NCI-H446 treated with DMSO at 0.1 percent for 48 hours (cell line): ENCODE measurements at regions not wholly inside any gene's neighbourhood (a gene's known extent, or its start where the extent isn't known, plus 50 kb on each side); places are given as distances from the start of the nearest gene placed in this dataset.

Experiments used
- DNase-seq: peaks from one replicate; lab custom pipeline; 2025; lab: John Stamatoyannopoulos, UW

DNA sequence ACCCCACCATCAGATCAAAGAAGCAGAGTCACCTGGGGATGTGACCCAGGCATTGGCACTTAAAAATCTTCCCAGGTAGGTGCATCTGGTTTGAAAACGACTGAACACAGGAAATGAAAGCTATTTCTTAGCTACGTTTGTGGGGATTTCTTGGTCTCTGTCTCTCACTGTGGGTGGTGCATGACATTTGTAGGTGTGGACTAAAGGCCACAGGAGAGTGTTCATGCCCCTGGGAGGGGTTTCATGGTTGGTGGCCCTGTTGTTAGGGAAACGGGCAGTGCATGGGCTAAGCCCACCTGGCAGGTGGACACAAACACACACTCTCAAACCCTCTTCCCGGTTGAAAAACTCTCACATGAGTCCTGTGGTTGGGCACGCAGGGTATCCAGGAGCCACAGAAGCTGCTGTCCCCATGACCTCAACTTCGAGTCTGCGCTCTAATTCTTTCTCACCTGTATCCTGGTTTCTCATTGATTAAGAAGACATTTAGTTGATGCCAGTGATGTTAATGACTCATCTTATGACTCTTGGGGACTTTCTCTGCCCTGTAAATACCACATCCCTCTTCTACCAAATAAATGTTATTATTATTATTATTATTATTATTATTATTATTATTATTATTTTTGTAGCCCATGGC, 119.4 kb downstream of the MRPS6 start:
- DNase-seq: no peak

DNA sequence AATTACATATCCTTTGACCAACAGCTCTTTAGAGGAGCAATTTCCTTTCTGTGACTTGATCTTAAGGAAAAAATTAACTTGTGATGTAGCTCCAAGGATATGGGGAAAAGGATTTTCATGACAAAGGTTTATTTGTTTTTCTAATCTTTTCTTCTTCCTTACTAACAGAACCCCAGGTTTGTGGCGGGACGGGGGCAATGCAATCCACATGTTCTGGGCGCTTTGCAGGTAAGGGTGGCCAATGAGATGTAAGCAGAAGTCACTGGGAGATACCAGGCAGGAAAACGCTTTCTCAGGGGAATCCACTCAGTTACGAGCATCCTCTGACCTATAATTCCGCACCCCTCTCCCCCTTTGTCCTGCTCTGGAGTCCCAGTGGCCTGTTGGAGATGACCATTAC, 122.0 kb downstream of the MRPS6 start:
- no peak for DNase-seq

DNA sequence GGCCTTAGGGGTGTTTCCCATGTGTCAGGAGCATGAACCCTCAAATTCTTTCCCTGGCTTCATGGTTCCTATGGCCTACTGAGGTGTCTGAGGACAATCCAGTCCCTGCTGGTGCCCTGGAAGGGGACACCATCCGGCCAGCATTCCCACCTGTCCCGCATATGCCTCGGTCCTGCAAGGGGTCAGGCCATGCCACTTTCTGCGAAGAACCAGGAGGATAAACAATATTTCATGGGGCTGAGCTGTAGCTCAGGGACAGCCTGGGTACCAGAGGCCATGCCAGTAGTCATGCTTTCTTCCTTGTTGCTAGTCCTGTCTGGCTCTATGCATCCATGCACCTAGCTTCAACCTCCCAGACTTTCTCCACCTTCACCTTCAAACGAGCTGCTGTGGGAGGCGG, 123.6 kb downstream of the MRPS6 start:
- no peak for DNase-seq

DNA sequence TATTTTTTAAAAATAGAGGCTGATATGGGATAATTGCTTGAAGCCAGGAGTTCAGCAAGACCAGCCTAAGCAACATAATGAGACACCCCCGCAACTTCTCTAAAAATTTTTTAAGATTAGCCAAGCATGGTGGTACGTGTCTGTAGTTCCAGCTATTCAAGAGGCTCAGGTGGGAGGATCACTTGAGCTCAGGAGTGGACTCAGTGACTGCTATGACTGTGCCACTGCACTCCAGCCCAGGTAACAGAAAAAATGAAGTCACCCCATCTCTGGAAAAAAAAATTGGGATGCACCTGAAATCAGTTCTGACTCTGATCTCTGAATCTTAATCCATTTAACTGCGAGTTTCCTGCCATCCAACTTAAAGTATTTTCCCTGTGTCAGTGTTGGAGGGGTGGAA, 124.2 kb downstream of the MRPS6 start:
- no peak for DNase-seq

DNA sequence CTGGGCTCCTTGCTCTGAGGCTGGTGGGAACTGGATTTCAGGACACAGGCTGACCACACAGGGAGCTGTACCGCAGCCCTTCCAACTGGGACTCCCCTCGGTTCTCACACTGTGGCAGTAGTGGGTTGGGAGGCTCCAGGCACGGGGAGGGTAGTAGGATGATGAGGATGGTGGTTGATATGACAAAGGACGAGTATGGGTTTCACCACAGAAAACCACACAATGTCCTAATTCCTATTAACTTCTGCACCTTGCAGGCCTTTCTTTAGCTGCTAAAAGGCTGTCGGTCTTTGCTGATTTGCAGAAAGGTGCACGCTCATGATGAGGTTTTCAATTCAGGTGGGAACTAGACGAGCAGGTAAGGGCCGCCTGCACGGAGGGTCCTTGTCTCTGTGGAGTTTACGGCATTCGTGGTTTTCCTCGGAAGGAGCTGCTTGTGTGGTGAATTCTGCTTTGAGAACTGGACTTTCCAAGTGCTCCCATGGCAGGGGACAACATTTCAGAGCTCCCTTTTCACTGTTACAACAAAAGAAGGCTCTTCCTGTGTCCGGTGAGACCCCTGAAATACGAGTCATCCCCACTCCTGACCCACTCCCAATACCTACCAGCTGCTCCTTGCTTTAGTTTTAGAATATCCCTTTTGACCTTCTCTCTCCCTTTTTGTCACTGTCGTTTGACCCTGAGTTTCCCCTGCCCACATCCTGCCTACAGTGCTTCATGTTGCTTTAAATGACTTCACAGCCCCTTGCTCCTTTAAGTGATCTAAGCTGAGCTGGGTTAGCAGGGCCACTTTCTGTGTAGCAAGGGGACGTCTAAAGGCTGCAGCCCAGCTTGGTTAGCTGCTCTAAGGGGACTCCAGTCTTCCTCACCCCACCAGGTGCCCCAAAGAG, 125.1 kb downstream of the MRPS6 start:
- no peak for DNase-seq

DNA sequence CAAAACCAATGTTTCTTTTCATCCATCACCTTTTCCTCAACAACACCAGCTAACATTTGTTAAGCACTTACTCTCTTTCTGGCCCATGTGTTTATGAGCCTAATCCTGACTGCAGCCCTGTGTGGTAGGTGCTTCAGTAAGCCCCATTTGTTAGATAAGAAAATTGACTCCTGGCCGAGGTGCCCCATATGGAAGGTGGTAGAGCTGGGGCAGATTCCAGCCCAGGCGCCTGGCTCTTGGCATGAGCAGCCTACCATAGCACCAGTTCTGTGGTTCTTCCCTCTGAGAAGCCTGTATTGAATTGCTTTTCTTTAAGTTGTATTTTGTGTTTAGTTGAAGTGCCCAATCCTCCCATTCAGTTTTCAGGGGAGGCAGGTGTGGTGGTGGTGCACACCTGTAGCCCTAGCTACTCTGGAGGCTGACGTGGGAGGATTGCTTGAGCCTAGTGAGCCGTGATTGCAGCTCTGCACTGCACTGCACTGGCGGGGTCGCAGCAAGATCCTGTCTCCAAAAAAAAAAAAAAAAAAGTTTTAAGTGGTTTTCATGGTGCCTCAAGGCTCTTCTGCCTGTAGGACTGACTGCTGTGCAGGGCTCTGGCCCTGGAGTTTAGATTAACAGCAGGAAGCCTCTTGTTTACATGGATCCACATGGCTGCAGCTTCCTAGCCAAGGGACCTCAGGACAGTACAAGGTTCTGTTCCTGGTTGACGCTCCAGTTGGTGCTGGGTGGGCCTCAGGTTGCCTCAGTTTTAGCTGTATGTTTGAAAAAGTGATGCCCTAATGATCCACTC, 125.9 kb downstream of the MRPS6 start:
- DNase-seq: no peak

DNA sequence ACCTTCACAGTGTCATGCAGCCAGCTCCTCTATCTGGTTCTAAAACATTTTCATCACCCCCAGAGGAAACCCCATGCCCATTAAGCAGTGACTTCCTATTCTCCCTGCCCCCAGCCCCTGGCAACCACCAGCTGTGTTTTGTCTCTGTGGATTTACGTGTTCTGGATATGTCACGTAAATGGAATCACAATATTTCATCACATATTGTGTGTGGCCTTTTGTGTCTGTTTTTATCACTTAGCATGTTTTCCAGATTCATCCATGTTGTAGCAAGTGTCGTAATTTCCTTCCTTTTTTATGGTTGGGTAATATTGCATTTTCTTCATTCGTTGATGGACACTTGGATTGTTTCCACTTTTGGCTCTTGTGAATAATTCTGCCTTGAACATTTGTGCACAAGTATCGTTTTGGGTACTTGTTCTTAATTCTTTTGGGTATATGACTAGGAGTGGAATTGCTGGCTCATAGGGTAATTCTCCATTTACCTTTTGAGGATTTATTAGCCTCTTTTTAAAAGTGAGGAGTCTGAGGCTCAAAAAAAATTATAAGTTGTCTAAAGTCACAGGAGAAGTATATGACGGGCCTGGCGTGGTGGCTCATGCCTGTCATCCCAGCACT, 127.0 kb downstream of the MRPS6 start:
- no peak for DNase-seq

DNA sequence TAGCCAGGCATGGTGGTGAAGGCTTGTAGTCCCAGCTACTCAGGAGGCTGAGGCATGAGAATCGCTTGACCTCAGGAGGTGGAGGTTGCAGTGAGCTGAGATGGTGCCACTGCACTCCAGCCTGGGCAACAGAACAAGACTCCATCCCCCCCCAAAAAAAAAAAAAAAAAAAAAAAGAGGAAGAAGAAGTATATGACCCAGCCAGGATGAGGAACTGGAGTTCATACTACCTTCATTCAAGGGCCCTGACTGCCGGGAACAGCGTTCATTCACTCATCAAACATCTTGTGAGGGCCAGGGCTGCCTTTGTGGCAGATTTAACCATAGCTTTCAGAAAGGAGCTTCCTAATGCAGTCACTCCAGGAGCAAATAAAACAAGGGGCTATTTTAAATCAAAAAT, 127.6 kb downstream of the MRPS6 start:
- no peak for DNase-seq

DNA sequence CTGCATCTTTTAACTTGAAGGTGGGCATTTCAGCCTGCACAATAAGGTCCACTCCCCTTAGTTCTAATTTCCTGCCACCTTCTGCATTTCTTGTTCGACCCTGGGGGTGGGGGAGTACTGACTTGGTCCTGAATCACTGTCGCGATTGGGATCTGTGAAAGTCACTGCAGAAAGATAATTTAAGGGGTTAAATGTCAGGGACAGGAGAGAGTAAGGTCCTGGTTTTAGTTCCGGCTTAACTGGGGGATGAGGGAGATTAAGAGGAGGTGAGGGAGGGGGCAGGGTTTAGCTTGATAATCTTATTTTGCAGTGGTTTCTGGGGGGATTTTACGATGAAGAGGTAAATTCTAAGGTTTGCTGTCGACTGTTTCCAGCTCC, 128.1 kb downstream of the MRPS6 start:
- DNase-seq: no peak

DNA sequence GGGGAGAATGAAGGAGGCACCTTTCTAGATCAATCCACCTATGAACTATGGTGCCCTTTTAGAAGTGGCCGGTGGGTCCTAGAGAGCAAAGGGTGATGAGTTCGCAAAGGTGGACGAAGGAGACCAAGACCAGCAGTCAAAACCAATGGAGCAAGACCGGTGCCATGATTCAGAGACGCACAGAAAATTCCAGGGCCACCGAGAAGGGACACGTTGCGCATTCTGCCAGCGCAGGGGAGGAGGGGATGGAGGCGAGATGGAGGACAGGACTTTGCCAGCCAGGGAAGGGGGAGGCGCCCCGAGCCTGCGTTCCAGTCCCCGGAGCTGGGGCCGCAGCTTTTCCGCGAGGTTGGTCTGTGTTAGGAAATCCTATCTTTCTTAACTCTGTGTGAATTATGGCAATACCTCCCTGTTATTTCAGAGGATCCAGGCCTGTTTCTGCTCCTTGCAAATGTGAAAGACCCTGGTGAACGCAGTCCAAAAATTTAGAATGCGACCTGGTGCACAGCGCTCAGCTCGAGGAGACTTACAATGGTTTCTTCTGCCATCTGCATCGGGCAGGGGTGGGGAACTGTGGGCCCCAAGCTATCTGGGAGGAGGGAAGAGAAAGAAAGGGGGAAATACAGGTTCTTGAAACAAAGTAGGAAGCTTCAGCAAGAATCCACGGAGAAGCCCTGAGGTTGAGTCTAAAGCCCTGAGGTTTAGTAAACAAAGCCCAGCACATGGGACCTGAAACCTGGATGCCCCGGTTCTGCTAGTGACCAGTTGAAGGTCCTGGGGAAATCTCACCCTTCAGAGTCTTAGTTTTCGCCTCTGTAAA, 129.4 kb downstream of the MRPS6 start:
- no peak for DNase-seq

DNA sequence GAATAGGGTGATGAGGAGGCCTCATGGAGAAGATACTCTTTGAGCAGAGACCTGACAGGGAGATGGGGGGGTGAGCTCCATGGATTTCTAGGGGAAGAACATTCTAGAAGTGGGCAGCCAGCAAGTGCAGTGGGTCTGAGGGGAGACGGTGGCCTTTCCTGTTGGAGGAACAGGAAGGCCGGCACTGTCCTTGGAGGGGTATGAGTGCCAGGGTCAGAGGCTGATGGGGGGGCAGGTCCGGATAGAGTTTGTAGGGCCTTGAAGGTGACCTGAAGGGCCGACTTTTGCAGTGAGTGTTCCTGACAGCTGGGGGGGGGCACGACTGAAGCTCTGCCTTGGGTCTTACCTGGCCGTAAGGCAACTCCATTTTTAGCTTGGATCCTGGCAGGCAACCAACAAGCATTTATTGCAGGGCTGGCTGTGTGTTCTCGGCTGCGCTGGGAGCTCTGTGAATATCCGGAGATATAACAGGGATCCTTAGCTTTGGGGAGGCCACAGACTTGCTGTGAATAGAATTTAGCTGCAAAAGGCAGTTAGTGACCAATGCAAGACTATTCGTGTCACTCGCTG, 130.6 kb downstream of the MRPS6 start:
- DNase-seq: no peak

DNA sequence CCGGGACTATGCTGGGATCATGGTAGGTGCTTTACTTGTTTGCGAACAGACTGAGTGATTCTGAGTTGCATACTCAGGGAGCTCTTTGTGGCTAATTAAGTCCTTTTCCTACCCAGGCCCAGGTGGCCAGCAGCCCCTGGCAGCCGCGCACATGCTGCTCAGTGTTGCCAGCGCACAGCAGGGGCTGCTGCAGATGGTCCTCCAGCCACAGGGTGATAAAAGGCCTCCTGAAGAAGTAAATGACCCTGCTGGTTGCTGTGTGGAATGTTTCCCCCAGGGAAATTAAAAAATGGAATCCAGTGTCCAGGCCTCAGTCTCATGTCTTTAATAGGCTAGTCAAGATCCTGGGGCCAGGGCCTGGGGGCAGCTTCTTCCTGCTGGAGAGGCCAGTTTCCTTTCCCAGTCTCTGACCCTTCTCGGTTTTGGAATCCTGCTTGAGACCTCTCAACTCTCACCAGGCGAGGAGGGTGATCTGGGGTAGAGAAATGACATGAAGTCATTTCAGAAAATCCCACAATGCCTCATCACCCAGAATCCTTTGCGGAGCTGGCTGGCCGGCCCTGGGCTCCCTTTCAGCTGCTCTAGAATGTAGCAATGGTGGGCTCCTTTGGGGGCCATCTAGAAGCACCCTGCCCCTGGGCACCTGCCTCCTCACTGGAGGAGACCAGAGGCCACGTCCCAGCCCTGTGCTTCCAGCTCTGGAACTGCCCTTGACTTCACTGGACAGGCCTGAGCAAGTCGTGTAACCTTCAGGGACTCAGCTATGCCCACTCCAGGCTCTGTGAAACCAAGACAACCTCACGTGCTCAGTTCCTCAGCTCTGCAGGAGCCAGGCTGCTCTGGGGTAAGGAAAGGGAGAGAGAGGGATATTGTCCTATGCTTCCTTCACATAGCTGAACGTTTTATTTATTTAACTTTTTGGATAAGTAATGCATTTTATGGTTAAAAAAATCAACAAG, 131.4 kb downstream of the MRPS6 start:
- peak; percentile 88 for DNase-seq

DNA sequence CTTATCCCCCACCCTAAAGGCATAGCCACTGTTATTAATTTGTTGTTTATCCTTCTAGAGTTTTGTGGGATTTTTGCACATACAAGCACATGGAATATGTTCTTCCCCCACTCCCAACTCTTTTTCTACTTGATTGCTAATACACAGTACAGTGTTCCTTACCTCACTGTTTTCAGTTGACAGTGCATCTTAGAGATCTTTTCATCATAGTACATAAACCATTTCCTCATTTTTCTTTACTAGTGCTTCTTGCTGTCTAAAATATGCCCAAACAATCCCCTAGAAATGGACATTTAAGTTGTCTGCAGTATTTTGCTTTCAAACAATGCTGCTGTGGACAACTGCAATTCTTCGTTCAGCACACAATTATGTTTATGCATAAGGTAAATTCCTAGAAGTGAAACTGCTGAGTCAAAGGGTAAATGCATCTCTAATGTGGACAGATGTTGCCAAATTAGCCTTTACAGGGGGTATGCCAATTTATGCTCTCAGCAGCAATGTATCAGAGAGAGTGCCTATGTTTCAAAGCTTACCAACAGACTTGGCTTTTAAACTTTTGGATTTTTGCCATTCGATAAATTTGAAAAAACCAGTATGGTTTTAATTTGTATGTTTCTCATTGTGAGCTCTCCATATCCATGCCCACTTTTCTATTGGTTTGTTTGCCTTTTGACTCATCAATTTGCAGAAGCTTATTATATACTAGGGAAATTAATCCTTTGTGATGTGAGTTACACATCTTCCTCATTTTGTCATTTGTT, 132.6 kb downstream of the MRPS6 start:
- DNase-seq: peak; percentile 97

DNA sequence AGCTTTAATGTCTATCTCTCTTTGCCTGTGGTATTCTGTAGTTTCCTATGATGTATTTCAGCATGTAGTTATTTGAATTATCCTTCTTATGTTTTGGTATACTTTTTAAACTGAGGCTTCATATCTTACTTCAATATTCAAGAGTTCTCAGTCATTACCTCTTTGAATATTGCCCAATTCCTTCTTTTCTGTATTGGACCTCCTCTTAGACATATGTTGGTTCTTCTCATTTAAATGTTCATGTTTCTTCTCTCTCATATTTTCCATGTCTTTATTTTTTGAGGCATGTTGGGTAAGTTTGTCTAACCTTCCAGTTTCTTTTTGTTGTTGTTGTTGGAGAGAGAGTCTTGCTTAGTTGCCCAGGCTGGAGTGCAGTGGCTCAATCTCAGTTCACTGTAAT, 140.6 kb downstream of the MRPS6 start:
- no peak for DNase-seq

DNA sequence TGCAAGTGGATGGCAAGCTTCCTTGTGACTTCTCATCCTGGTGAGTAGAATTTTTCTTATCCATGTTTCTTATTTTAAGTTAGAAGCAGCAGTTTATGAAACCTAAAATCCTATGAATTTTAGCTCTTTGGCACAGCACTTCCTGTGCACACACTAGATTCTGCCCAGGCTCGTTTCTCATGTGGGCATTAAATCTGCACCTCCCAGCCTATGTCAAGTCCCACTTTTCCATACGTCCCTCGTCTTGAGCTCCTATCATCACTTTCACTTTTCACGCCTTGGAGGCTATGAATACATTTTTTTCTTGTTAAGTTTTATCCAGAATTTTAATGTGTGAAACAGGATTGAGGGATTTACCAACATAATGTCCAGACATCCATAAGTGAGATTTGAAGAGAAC, 142.1 kb downstream of the MRPS6 start:
- DNase-seq: no peak

DNA sequence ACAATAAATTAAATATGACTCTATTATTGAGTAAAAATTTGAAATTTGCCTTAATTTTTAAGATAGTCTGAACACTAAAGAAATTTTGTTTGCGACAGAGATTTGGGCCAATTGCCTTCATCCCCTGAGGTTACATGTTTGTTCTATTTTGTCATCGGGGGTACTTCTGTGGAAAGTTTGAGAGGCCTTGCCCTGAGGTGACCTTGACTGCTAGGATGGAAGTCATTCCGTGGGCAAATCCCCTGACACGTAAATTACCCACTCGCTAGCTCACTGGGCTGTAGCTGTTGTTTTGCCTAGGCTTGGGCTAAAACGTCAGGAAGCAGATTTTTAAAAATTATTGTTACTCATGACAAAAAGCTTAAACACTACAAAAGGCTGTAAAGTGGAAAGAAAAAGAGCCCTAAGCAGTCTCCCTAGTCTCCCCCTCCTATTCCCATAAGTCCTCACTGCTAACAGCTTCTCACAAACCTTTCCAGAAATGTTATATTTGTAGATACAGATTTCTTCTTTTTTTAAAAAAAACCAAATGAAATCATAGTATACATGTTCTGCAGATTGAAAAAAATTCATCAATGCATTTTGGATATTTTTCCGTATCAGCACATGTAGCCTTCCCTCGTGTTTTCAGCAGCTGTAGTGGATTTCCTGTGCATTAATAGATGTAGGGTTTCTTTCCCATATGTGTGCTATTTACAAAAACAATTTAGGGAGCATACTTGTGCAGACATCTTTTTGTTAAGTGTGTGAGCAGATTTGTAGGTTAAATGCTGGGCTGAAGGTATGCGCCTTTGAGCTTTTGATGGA, 142.7 kb downstream of the MRPS6 start:
- DNase-seq: no peak

DNA sequence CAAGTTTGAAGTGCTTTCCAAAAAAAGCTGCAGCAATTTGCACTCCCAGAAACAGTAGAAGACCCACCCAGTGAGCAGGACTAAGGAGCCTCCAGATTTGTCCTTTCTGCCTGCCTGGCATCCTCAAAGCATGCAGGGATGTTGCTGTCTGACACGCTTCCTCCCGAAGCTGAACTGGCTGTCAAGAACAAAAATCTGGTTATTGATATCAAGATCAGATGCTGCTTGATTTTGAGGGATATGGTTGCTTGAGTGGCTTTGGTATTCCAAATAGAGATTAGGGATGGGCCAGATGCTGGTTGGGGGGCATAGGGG, 143.3 kb downstream of the MRPS6 start:
- no peak for DNase-seq

DNA sequence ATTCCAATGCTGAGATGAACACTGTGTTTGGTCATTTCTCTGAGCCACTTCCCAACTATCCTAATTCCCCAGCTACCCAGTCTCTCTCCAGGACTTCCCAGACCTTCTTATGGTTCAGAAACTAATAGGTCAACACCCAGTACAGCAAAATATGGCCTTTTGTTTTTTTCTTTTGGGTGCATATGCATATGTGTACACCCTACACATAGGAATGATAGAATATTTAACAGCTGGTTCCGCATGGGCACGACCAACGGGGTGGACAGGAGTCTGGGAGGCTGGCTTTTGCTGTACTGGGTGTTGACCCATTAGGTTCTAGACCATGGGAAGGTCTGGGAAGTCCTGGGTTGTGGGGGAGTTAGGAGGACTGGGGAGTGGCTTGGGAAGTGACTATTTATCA, 143.9 kb downstream of the MRPS6 start:
- no peak for DNase-seq
